ENCODE measurements at regions not wholly inside any gene's neighbourhood (a gene's known extent, or its start where the extent isn't known, plus 50 kb on each side); places are given as distances from the start of the nearest gene placed in this dataset.
A peak's percentile ranks its signal among the peaks of the same experiment; 100 is the strongest.

GRCh38 chr2:122061206-122061605 lies 305.8 kb downstream of the TSN start:
- H3K27ac Mint-ChIP-seq (ENCODE audit: unreplicated experiment), result no peak overlapping the region
- H3K27me3 Mint-ChIP-seq (ENCODE audit: unreplicated experiment), result no peaks in the 10 kb centered on the region
- no peak overlapping the region for H3K4me3 Mint-ChIP-seq (ENCODE audit: unreplicated experiment)
- TF ChIP-seq CTCF (IDR thresholded peaks at IDR 0.05), result no peak
- H3K36me3 Mint-ChIP-seq (ENCODE audit: unreplicated experiment), result no peaks in the 10 kb centered on the region
- no peaks in the 10 kb centered on the region for H3K9me3 Mint-ChIP-seq (ENCODE audit: unreplicated experiment)
- no peaks in the 10 kb centered on the region for H3K4me1 Mint-ChIP-seq (ENCODE audit: unreplicated experiment)
- DNase-seq (ENCODE audit: extremely low spot score, unreplicated experiment), result peak; percentile 21

- Mint-ChIP-seq H3K36me3 (ENCODE audit: unreplicated experiment) (no peaks in the 10 kb centered on the region), H3K9me3 (ENCODE audit: unreplicated experiment) (no peaks in the 10 kb centered on the region), H3K27me3 (ENCODE audit: unreplicated experiment) (no peaks in the 10 kb centered on the region), H3K27ac (ENCODE audit: unreplicated experiment) (no peak overlapping the region), H3K4me1 (ENCODE audit: unreplicated experiment) (no peaks in the 10 kb centered on the region), H3K4me3 (ENCODE audit: unreplicated experiment) (no peak overlapping the region)
- no peak for TF ChIP-seq CTCF (IDR thresholded peaks at IDR 0.05)
- DNase-seq (ENCODE audit: extremely low spot score, unreplicated experiment), result peak; percentile 34
Observed at GRCh38 chr2:122061831-122062230, 306.4 kb downstream of the TSN start.

- DNase-seq (ENCODE audit: extremely low spot score, unreplicated experiment), result no peak
- Mint-ChIP-seq H3K9me3 (ENCODE audit: unreplicated experiment) (no peaks in the 10 kb centered on the region), H3K27me3 (ENCODE audit: unreplicated experiment) (no peaks in the 10 kb centered on the region), H3K27ac (ENCODE audit: unreplicated experiment) (no peak overlapping the region), H3K4me1 (ENCODE audit: unreplicated experiment) (no peaks in the 10 kb centered on the region), H3K36me3 (ENCODE audit: unreplicated experiment) (no peaks in the 10 kb centered on the region), H3K4me3 (ENCODE audit: unreplicated experiment) (no peak overlapping the region)
- no peak for TF ChIP-seq CTCF (IDR thresholded peaks at IDR 0.05)
Observed at GRCh38 chr2:122062506-122062905, 307.1 kb downstream of the TSN start.

GRCh38 chr2:122063716-122064115 lies 308.3 kb downstream of the TSN start:
- Mint-ChIP-seq H3K27me3 (ENCODE audit: unreplicated experiment) (no peaks in the 10 kb centered on the region), H3K36me3 (ENCODE audit: unreplicated experiment) (no peaks in the 10 kb centered on the region), H3K4me1 (ENCODE audit: unreplicated experiment) (no peaks in the 10 kb centered on the region), H3K9me3 (ENCODE audit: unreplicated experiment) (no peaks in the 10 kb centered on the region), H3K4me3 (ENCODE audit: unreplicated experiment) (no peak overlapping the region), H3K27ac (ENCODE audit: unreplicated experiment) (no peak overlapping the region)
- DNase-seq (ENCODE audit: extremely low spot score, unreplicated experiment), result no peak
- no peak for TF ChIP-seq CTCF (IDR thresholded peaks at IDR 0.05)

- Mint-ChIP-seq H3K36me3 (ENCODE audit: unreplicated experiment) (no peaks in the 10 kb centered on the region), H3K9me3 (ENCODE audit: unreplicated experiment) (no peaks in the 10 kb centered on the region), H3K4me1 (ENCODE audit: unreplicated experiment) (no peaks in the 10 kb centered on the region), H3K27ac (ENCODE audit: unreplicated experiment) (no peak overlapping the region), H3K4me3 (ENCODE audit: unreplicated experiment) (no peak overlapping the region), H3K27me3 (ENCODE audit: unreplicated experiment) (no peaks in the 10 kb centered on the region)
- DNase-seq (ENCODE audit: extremely low spot score, unreplicated experiment), result peak; percentile 57
- no peak for TF ChIP-seq CTCF (IDR thresholded peaks at IDR 0.05)
Observed at GRCh38 chr2:122070241-122070731, 314.8 kb downstream of the TSN start.

All from osteocyte (in vitro differentiated cells).